Stimulated activated CD8-positive, alpha-beta memory T cell treated with anti-CD3 and anti-CD28 coated beads, Interleukin-15, amount 100 ng/mL, for 48 hours (primary cell): ENCODE measurements at regions not wholly inside any gene's neighbourhood (a gene's known extent, or its start where the extent isn't known, plus 50 kb on each side); places are given as distances from the start of the nearest gene placed in this dataset.

Experiments used
- DNase-seq, 2 donors: peaks; one replicate each; pipeline ENCODE4 v3.0.0-alpha.2; 2020; ENCODE audit warnings: low read depth in 2 of 2

DNA sequence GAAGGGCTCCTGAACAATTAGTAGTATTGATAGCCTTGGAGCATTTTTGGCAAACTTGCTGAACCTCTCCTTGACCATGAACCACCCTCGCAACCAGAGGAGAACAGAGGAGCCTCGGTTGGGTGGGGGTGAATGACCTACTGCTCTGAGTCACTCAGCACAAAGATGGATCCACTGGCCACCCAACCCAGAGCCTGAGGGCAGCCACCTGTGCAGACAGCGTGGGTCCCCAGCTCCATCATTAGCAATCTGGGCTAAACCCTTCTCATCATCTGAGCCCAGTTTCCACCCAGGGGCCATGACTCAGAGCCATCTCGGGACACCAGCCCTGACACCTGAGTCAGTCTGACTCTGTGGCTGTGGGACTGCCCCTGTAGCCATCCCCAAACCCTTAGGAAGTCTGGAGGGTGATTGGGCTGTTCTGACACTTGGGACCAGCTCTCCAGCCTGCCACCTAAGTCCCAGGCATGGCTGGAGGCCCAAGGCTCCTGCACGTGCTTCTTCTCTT lies 171.8 kb upstream of the GPR26 start:
- DNase-seq = no peak

DNA sequence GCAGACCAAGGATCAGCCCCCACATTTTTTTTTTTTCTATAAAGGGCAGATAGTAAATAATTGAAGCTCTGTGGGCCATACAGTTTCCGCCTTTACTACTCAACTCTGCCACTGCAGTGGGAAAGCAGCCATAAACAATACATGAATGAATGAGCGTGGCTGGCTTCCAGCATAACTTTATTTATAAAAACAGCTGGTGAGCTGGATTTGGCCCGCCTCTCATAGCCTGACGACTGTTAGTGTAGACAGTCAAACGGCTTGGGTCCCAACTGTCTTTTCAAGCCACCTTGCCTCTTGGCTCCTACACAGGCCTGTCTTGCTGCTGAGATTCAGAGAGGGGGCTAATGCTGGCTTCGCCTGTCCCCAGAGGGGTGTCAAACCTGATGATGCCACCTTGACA lies 169.8 kb upstream of the GPR26 start:
- DNase-seq = no peak

DNA sequence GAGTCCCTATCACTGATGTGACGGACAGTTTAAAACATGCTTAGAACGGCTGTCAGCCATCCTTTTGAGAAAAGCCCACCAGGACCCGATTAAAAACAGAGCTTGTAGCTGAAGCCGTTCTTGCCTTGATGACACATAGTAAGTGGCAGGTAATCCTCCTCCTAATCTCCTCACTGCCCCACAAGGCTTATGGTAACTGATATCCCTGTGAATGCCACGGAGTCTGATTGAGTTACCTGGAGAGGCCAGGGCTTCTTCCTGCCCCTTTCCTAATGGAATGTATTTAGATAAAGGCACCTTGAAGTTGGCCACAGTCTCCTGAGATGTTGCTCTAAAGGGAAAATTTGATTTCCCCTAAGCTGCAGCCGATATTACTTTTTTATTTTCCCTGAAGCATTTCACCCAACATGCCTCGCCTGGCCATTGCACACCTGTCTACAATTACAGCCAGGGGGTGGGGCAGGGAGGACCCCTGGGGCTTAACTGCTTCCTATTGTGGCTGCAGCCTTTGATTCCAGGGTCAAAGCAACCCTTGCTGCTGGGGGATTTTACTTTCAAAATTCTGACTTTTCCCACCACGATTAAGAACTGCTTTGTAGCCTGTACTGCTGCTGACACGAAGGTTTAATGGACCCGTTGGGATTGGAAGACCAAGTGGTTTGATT lies 169.0 kb upstream of the GPR26 start:
- DNase-seq = no peak

DNA sequence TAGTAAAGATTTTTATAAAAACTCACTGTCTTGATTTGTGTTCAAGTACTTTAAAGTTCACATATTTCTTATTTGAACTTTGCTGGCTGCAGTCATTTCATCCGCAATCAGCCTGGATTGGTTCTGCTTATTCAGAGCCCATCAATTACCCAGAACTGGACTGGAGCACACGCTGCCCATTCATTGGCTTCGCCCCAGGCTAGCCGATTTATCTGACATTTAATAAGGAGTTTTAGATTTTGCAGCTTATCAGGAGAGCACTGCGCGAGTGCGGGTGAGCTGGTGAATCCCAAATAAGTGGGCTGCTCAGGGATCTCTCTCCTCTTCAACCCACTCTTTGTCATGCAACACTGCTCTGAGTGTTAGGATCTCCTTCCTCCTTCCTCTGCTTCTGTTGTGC lies 166.0 kb upstream of the GPR26 start:
- DNase-seq = no peak

DNA sequence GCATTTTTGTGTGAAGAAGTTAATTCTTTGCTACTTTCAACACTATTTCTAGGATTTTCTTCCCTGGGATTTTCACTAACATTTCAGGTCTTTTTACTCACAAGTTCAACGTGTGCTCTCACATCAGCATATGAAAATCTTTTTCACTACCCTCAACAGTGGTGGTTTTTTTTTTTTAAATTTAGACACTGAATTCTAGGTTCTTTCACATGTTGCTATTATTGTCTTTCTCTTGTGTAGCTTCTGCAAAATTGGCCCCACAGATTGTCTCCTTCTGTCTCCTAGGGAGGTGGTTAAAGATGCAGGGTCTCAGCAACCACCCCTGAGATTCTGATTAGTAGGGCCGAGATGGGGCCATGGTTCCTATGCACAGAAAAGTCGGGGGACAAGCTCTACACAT lies 165.0 kb upstream of the GPR26 start:
- DNase-seq = no peak

DNA sequence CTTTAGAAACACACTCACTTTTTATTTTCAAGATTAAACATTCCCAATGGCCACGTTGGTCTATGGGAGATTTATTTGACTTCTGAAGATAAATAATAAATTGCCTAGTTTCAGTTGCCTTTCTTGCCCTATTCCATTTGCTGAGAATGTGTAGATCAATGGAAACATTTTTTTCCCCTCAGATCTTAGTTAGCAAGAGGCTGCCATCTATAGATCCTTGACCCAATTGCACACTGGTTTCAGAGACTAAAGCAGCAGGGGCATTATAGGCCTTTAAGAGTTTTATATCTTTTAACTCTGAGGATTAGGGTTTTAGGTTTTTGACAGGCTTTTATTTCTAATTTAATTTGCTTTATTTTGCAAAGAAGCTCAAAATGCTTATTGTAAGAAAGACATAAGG lies 163.2 kb upstream of the GPR26 start:
- DNase-seq = no peak

DNA sequence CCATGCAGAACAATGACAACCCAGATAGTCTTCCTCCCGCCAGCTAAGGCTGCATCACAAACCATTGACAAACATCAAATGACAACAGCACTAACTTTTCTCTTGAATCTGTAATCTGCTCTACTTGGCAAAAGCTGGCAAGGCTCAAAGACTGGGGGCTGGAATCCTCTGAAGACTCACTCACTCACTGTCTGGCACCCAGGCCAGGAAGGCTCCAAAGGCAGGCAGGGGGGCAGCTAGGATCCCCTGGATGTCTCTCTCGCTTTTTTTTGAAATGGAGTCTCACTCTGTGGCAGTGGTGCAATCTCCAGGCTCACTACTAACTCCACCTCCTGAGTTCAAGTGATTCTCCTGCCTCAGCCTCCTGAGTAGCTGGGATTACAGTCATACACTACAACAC lies 159.7 kb upstream of the GPR26 start:
- DNase-seq = no peak

DNA sequence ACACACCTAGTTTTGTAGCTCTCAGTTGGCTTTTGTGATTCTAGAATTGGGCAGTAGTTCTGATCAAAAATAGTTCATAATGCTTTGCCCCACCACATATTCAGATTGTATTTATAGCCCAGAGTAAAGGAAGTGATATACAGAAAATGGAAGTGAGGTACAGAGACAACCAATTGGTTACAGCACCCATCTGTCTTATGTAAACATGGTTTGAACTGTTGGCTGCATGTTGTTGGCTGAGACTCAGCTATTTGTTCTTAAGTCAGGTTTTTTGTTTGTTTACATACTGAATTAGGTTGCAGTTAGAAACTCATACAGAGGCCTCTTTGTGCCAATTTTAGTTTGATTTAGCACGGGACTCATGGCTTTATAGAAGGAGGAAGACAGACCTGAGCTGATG lies 158.9 kb upstream of the GPR26 start:
- DNase-seq = no peak

DNA sequence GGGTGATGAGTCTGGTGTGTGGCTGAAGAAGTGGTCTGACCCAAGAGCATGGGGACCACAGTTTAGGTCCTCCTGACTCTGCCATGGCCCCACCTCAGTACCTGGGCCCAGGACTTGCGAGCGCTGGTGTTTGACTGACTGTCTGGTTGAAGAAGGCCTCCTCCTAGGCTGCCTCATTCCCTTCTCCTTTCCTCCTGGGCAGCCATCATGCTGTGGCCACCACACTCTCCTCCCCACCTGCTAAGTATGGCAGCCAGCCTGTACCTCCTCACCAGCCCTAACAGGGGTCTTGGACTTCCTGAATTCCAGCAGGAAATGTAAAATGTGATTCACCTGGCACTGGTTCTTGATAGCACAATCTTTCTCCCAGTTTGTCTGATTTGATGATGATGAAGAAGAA lies 156.8 kb upstream of the GPR26 start:
- no peak for DNase-seq

DNA sequence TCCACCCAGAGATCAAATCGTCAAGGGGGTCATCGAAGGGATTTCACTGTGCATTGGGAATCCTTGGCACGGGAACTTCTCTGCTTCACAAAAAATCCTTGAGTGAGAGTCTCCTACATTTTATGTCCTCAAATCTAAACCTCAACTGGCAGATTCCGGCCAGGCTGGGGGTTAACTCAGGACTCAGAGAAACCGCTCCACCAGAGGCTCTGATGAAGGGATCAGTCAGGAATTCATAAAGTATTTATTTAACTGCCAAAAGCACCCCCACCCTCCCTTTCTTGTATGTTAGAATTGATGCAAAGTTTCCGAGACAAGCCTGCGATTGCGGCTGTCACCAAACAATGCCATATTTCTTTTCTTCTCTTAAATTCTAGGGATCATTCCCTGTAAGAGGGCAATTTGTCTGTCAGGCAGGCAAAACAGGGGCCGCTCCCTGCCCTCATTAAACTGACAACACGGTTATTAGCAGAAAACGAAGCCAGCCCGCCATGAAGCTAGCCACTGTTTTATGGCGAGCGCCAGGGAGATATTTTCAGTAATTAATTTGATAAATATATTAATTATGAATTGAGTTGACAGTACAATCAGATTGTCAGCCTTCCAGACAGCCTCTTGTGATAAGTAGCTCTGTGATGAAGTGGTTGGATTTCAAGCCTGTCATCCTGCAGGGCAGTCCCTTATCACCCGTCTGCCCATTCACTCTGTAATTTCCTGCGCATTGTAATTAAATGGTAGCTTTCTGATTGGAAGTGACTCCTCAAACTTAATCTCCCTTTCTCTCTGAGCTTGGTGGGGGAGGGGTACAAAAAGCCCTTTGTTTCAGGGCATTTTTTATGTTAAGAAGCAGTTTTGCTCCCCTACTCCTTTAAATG lies 153.0 kb upstream of the GPR26 start:
- DNase-seq = no peak

DNA sequence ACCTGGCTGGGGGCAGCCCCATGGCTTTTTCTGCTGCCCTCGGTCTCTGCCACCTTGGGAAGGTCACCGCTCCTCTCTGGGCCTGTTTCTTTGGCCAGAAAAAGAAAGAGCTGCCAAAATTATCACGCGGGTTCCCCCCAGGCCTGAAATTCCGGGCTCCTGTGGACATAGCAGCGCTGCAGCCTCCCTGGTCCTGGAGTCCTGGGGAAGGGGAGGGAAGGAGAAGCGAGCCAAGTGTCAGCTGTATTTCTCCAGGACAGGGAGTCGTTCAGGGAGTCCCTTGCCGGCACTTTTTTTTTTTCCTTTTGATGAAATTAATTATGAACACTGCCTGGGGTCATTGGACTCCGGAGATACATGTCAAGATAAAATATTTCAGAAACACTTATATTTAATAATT lies 152.3 kb upstream of the GPR26 start:
- DNase-seq = no peak

DNA sequence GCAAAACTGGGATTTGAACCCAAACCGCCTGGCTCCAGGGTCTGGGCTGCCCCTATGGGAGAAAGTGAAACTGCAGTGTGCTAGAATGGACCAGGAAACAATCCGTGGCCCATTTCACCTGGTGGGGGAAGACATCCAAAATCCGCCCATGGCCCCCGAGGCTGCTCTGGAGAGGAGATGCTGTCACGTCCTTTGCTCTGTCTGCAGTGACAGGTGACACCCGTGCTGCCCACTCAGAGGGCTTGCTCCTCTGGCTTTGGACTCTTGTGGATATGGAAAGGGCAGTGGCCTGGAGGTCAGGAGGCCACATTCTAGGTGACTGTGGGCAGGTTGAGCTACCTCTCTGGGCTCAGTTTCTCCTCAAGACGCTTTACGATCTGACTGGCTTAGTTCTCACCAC lies 151.2 kb upstream of the GPR26 start:
- no peak for DNase-seq

DNA sequence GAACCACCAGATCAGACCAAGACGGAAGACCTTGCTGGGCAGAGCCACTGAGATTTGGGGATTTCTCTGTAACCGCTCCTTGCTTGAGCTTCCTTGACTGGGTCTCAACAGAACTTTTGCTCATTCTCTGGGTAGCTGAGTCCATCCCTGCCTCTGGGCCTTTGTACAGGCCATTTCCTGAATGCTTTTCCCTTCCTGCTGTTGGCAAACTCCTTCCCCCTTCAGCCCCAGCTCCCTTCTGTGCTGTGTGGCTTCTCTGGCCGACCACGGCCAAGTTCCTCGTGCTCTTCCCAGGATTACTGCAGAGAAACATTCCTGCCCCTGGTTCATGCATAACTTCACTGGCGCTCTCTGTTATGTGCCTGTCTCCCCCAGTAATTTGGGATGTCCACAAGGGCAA lies 150.5 kb upstream of the GPR26 start:
- no peak for DNase-seq

DNA sequence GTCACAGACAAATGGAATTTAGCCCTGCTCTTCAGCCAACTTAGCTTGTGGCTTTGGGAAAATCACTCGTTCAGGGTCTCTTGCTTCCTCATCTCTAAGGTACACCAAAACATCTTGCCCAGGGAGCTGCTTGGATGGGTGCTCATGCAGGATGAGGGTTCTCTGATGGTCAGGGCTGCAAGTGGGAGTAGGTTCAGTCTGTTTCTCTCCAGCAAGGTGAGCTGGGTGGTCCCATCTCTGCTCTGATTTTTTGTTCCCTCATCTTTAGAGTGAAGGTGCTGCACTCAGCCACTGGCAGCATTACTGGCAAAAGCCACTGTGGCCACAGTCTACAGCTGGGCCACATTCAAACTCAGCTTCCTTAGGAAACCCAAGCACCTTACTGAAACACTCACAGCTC lies 149.9 kb upstream of the GPR26 start:
- no peak for DNase-seq

DNA sequence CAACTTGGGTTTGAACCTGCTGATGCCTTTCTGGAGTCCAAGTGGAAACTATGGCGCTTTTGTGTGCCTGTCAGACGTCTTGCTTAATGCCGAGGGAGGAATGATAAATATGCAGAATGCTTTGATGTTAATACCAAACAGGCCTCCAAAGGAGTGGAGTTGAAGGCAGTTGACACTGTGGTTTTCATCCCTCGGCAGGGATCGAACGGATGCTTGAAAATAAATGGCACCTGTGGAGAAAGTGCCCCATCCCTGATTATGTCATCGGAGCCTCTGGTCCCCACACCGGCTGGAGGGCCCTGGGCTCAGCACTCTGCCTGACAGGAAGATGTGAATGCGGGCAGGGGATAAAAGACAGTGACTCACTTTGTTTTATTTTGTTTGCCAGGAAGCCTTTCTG lies 148.7 kb upstream of the GPR26 start:
- no peak for DNase-seq

DNA sequence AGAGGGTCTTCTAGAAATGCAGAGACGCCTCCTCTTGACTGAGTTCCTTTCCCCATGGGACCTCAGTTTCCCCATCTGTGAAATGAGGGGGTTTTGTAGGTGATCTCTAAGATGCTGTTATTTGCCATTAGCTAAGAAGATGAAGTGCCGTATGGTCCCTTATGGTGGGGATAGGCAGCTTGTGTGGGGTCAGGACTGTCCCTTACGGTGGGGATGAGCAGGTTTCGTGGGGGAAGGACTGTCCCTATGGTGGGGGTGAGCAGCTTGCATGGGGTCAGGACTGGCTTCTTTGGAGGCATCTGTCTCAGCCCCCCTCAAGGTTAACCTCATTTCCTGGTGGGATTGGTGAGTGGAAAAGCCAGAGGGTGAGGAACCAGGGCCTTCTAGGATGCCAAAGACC lies 148.3 kb upstream of the GPR26 start:
- DNase-seq = no peak

DNA sequence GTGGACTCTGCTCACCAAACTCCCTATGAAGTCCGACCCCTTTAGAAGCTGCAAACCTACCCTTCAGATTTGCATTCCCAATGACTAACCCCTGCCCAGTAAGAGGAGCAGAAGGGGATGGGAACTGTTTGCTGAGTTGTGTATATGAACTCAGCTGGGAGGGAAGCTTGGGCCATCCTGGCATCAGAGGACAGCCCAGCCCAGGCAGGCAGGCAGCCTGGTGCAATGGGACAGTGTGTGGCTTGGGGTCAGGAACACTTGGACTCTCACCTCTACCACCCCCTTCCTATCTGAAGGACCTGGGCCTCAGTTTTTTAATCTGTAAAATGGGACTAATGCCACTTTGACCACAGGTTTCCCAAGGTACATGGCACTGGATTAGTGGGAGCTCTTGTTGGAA lies 147.4 kb upstream of the GPR26 start:
- no peak for DNase-seq

DNA sequence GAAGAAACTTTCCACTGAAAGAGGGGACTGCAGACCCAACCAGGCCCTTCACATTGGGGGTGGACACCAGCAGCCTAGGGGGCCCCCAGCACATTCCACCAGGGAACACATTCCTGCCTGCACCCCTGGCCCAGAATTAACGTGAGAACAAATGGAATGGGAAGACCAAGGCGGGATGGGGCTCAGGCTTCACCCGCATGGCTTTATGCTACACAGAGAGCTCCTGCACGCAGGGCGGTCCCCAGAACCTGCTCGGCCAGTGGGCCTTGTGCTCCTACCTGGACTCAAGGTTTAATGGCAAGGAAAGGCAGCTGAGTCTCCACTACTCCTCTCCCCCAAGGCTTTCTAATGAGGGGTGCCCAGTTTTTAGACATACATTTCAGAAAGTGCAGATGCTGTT lies 146.3 kb upstream of the GPR26 start:
- no peak for DNase-seq

DNA sequence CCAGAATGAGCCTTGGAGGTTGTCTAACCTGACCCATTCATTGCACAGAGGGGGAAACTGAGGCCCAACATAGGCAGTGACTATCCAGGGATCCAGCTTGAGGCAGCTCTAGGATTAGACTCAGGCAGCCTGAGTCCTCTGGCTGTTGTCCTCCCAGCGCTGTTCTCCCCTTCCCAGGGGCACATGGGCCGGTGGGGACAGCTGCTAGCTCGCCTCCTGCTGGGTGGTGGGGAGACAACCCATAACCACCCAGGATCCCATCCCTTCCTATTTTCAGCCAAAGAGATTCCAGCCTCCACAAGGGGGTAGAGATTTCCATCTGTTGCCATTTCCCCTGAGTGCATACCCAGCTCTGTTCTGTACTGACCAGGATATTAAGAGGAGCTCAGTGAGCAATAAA lies 145.1 kb upstream of the GPR26 start:
- DNase-seq = no peak

DNA sequence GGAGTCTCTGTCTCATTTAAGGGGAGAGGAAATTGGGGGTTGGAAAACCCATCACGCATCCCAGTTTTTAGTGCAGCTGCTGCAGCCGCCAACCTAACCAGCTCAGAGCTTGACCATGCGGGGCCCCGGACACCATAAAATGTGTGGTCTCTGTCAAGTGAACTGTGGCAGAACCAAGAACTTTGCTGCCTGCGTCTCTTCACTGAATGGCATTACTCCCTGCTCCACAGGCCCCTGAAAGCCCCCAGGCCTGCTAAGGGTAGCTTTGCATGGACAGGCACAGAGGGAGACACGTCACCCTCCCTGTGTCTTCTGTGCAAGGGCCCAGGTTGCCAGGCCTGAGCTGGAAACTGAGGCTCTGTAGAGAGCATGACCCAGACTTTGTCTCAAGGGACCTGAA lies 144.6 kb upstream of the GPR26 start:
- DNase-seq = no peak

DNA sequence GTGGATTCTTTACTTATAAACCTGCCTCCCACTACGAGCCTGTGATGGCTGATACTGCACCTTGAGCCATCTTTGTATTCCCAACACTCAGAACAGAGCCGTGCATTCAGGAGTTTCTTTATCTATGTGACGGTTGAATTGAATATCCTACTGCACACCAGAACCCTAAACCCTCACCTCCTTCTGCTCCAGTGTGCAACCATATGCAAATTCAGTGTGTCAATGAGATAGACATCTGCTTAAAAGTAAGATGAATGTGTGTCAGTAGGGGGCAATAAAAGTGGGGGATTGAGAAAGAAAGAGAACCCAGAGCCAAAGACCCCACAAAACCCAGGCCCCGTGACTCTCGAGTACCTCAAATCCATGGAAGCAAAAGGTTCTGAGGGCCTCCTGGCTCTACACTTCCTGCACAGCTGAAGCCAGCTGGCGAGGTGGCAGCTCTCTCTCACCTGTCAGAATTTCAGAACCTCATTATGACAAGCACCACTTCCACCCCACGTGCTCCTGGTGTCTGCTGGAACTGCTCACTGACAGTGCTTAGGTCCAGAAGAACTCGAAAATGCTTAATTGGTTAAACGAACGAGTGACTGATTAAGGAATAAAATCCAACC lies 143.3 kb upstream of the GPR26 start:
- no peak for DNase-seq

DNA sequence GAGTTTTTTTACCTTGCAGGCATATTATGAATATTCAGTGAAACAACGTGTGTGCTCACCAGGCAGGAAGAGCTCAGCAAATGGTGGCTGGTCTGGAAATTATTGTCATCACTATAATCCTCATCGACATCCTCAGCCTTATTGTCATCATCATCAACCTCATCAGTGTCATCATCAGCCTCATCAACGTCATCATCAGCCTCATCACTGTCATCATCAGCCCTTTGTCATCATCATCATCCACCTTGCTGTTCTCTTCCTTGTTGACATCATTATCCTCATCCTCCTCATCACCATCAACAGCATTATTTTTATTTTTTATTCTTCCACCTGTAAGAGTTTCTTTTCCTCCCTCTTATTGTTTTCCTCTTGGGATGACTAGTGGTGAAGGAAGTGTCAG lies 142.3 kb upstream of the GPR26 start:
- DNase-seq = no peak
